HepG2 (cell line): ENCODE measurements at regions not wholly inside any gene's neighbourhood (a gene's known extent, or its start where the extent isn't known, plus 50 kb on each side); places are given as distances from the start of the nearest gene placed in this dataset.

Experiments used
- BATF2 ChIP-seq: sonication (generic); formaldehyde crosslinking; IDR thresholded peaks from 2 replicates; pipeline ENCODE4 v1.8.0; 2022; ENCODE audit warnings: mild to moderate bottlenecking, missing genetic modification reagents, moderate library complexity
- BCL6 ChIP-seq: IDR thresholded peaks from 2 replicates; pipeline ENCODE4 v1.6.1; 2016; ENCODE audit warnings: missing genetic modification reagents, missing compliant biosample characterization
- CREB1 ChIP-seq, 2 experiments: fragments of 450-650 bp in 1 of 2; IDR thresholded peaks; 2 replicates each; pipeline ENCODE4 v1.6.1; 2016 to 2017; ENCODE audit warnings: control low read depth in 1 of 2, mild to moderate bottlenecking in 1 of 2, missing compliant biosample characterization in 1 of 2, missing genetic modification characterization in 1 of 2
- CREM ChIP-seq, 2 experiments: sonication (generic) in 1 of 2; formaldehyde crosslinking in 1 of 2; IDR thresholded peaks; 2 replicates each; pipeline versions ENCODE4 v1.4.0 to v1.6.1; 2016 to 2020; ENCODE audit warnings: antibody characterized with exemption in 1 of 2, mild to moderate bottlenecking in 1 of 2, missing genetic modification reagents in 1 of 2
- CTCF ChIP-seq: sonication (generic); formaldehyde crosslinking; IDR thresholded peaks from 2 replicates; pipeline ENCODE4 v1.5.0; 2020; ENCODE audit warnings: mild to moderate bottlenecking, missing genetic modification reagents, moderate library complexity
- HNRNPL ChIP-seq: fragments of 200-400 bp; formaldehyde crosslinking; IDR thresholded peaks from 2 replicates; pipeline ENCODE4 v1.6.1; 2017; ENCODE audit warnings: mild to moderate bottlenecking, low read depth, low read length
- MIER2 ChIP-seq: IDR thresholded peaks from 2 replicates; pipeline ENCODE4 v1.6.1; 2016; ENCODE audit warnings: missing biosample characterization, missing genetic modification reagents
- MYC ChIP-seq: sonication (generic); formaldehyde crosslinking; IDR thresholded peaks from 2 replicates; pipeline ENCODE4 v1.9.0; 2021; ENCODE audit warnings: missing genetic modification reagents, borderline replicate concordance
- NR2C2 ChIP-seq: sonication (generic); formaldehyde crosslinking; IDR thresholded peaks from 2 replicates; pipeline ENCODE4 v1.4.0; 2020; ENCODE audit warnings: missing genetic modification reagents, mild to moderate bottlenecking, moderate library complexity, borderline replicate concordance
- POLR2A ChIP-seq, 2 experiments: IDR thresholded peaks; 2 replicates each; pipeline ENCODE4 v1.6.1; 2011; ENCODE audit warnings: low read depth in 2 of 2, low read length in 2 of 2, mild to moderate bottlenecking in 1 of 2, moderate library complexity in 1 of 2; ENCODE audit not compliant: insufficient read depth in 1 of 2
- TBL1XR1 ChIP-seq: fragments of 150-350 bp; IDR thresholded peaks from 2 replicates; pipeline ENCODE4 v1.6.1; 2014; ENCODE audit warnings: borderline replicate concordance, low read length; ENCODE audit not compliant: partially characterized antibody
- ZNF138 ChIP-seq: sonication (generic); formaldehyde crosslinking; IDR thresholded peaks from 2 replicates; pipeline ENCODE4 v1.5.0; 2020; ENCODE audit warnings: mild to moderate bottlenecking, low read depth, missing genetic modification reagents
- ZNF512 ChIP-seq: sonication (generic); formaldehyde crosslinking; IDR thresholded peaks from 2 replicates; pipeline ENCODE4 v1.4.0; 2020; ENCODE audit warnings: mild to moderate bottlenecking, missing genetic modification reagents
- ZNF558 ChIP-seq: sonication (generic); formaldehyde crosslinking; IDR thresholded peaks from 2 replicates; pipeline ENCODE4 v1.9.0; 2022; ENCODE audit warnings: mild to moderate bottlenecking, missing genetic modification reagents, borderline replicate concordance

GRCh38 chrX:20538974-20539373 lies 272.3 kb upstream of the RPS6KA3 start:
- TF ChIP-seq MYC (CRISPR knock-in tag) (no peak), MIER2 (no peak), TBL1XR1 (no peak), ZNF512 (CRISPR knock-in tag) (no peak), ZNF138 (no peak), CREM (IDR thresholded peaks at IDR 0.05) (no peak), CREM (CRISPR knock-in tag; IDR thresholded peaks at IDR 0.05) (no peak), POLR2A (IDR thresholded peaks at IDR 0.05; ENCODE audit: insufficient read depth in 1 of 2, low read depth in 2 of 2, low read length in 2 of 2) (no peak), HNRNPL (no peak), CREB1 (IDR thresholded peaks at IDR 0.05) (no peak), CREB1 (CRISPR knock-in tag; IDR thresholded peaks at IDR 0.05) (no peak), NR2C2 (no peak), BCL6 (CRISPR knock-in tag) (no peak), BATF2 (CRISPR knock-in tag) (no peak), CTCF (no peak), ZNF558 (CRISPR knock-in tag) (no peak)
